ENCODE measurements at regions not wholly inside any gene's neighbourhood (a gene's known extent, or its start where the extent isn't known, plus 50 kb on each side); places are given as distances from the start of the nearest gene placed in this dataset.

GRCh38 chr4:63784822-63785221 is 624.4 kb downstream of the TECRL start:
- ChIA-PET CTCF (ENCODE audit: unreplicated experiment) (no interaction called here), POLR2A (no interaction called here)
- no peaks in the 10 kb centered on the region for H3K36me3 ChIP-seq (ENCODE audit: insufficient read depth, low read length)
- TF ChIP-seq EZH2phosphoT487 (IDR thresholded peaks at IDR 0.05; ENCODE audit: borderline replicate concordance, low read depth, low read length) = no peak
- H3K4me2 ChIP-seq (ENCODE audit: low read length) = no peak overlapping the region
- H3K4me3 ChIP-seq (ENCODE audit: low read depth, low read length, poor library complexity, severe bottlenecking) = no peak overlapping the region
- BruUV-seq (replicated peaks) = no TSS peak
- no peak overlapping the region for H3K27ac ChIP-seq (ENCODE audit: low read depth, low read length, poor library complexity, severe bottlenecking)
- no peaks in the 10 kb centered on the region for H3K79me2 ChIP-seq (ENCODE audit: insufficient read depth, low read depth, low read length)
- no peaks in the 10 kb centered on the region for H4K20me1 ChIP-seq (ENCODE audit: insufficient read depth, low read length)
- intact Hi-C loops (cut with micrococcal nuclease; ENCODE audit: unreplicated experiment) = no loop called here
- no peaks in the 10 kb centered on the region for H3K4me1 ChIP-seq (ENCODE audit: insufficient read depth, low read length, poor library complexity, severe bottlenecking)
- no peak for DNase-seq (ENCODE audit: low spot score)
- no peak overlapping the region for H2AFZ ChIP-seq (ENCODE audit: low read length)
- H3K9me3 ChIP-seq (ENCODE audit: low read length) = 0 out of 2 replicates have a peak, but pooled peaks cover 5% of the 10 kb centered on the region
- no peaks in the 10 kb centered on the region for H3K9me2 ChIP-seq (ENCODE audit: insufficient read depth, low read length)

DNA sequence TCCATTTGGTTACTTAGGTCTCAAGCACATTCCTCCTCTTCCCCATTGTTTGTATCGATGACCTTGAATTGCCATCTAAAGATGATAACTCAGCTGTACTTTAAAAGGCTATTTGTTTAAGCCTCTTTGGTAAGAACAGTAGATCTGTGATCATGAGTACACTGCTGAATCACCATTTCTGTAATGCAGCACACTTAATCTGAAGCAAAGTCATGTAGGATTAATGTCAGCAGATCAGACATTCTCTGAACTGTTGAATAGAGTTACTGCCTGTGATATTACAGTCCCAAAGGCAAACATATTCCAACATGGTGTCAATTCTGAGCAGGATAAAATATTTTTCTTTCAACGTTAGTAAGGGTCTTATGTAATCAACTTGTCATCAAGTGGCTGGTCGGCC is 631.6 kb downstream of the TECRL start:
- no peak overlapping the region for H3K4me2 ChIP-seq (ENCODE audit: low read length)
- intact Hi-C loops (cut with micrococcal nuclease; ENCODE audit: unreplicated experiment) = no loop called here
- POLR2A ChIA-PET = no interaction called here

DNA sequence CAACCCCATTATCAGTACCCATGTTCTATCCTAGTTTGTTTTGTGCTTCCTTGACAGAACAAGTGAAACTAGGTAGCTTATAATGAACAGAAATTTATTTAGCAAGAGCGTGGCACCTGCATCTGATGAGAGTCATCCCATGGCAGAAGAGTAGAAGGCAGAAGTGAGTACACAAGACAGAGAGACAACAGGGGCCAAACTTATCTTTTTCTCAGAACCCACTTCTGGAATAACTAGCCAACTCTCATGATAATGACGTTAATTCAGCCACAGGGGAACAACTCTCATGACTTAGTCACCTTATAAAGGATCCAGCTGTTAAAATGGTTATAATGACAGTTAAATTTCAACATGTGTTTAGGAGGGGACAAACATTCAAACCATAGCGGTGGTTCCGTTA is 644.9 kb downstream of the TECRL start:
- H3K27ac ChIP-seq (ENCODE audit: low read depth, low read length, poor library complexity, severe bottlenecking) = no peak overlapping the region
- TF ChIP-seq EZH2phosphoT487 (IDR thresholded peaks at IDR 0.05; ENCODE audit: borderline replicate concordance, low read depth, low read length) (no peak), CTCF (conservative IDR thresholded peaks at IDR 0.05; ENCODE audit: low read length) (no peak)
- intact Hi-C loops (cut with micrococcal nuclease; ENCODE audit: unreplicated experiment) = no loop called here
- H2AFZ ChIP-seq (ENCODE audit: low read length) = no peak overlapping the region
- no peaks in the 10 kb centered on the region for H3K79me2 ChIP-seq (ENCODE audit: insufficient read depth, low read depth, low read length)
- H3K9me2 ChIP-seq (ENCODE audit: insufficient read depth, low read length) = no peaks in the 10 kb centered on the region
- H3K4me2 ChIP-seq (ENCODE audit: low read length) = no peak overlapping the region
- DNase-seq (ENCODE audit: low spot score) = no peak
- POLR2A ChIA-PET = interaction anchor here (1.2 kb wide), 1 partner anchor 9 kb away, joined by 3 read pairs; no protein-coding TSS in a partner anchor
- no peaks in the 10 kb centered on the region for H3K9me3 ChIP-seq (ENCODE audit: low read length)
- H3K4me1 ChIP-seq (ENCODE audit: insufficient read depth, low read length, poor library complexity, severe bottlenecking) = no peaks in the 10 kb centered on the region
- H3K36me3 ChIP-seq (ENCODE audit: insufficient read depth, low read length) = no peaks in the 10 kb centered on the region
- CTCF ChIA-PET (ENCODE audit: unreplicated experiment) = no interaction called here
- H3K4me3 ChIP-seq (ENCODE audit: low read depth, low read length, poor library complexity, severe bottlenecking) = no peak overlapping the region
- H4K20me1 ChIP-seq (ENCODE audit: insufficient read depth, low read length) = no peaks in the 10 kb centered on the region
- BruUV-seq (replicated peaks) = no TSS peak

More for the DNA sequence above, 631.6 kb downstream of the TECRL start:
- H3K9me2 ChIP-seq (ENCODE audit: insufficient read depth, low read length) = no peaks in the 10 kb centered on the region
- H3K27ac ChIP-seq (ENCODE audit: low read depth, low read length, poor library complexity, severe bottlenecking) = no peak overlapping the region
- no peak overlapping the region for H3K4me3 ChIP-seq (ENCODE audit: low read depth, low read length, poor library complexity, severe bottlenecking)
- CTCF ChIA-PET (ENCODE audit: unreplicated experiment) = no interaction called here
- no peaks in the 10 kb centered on the region for H3K4me1 ChIP-seq (ENCODE audit: insufficient read depth, low read length, poor library complexity, severe bottlenecking)
- 0 out of 2 replicates have a peak, but pooled peaks cover 5% of the 10 kb centered on the region for H3K9me3 ChIP-seq (ENCODE audit: low read length)
- no peaks in the 10 kb centered on the region for H3K79me2 ChIP-seq (ENCODE audit: insufficient read depth, low read depth, low read length)
- TF ChIP-seq CTCF (conservative IDR thresholded peaks at IDR 0.05; ENCODE audit: low read length) (no peak), EZH2phosphoT487 (IDR thresholded peaks at IDR 0.05; ENCODE audit: borderline replicate concordance, low read depth, low read length) (no peak)
- H3K36me3 ChIP-seq (ENCODE audit: insufficient read depth, low read length) = no peaks in the 10 kb centered on the region
- BruUV-seq (replicated peaks) = no TSS peak
- no peak overlapping the region for H2AFZ ChIP-seq (ENCODE audit: low read length)
- DNase-seq (ENCODE audit: low spot score) = no peak
- no peaks in the 10 kb centered on the region for H4K20me1 ChIP-seq (ENCODE audit: insufficient read depth, low read length)

Data from OCI-LY7 (cell line).